ENCODE measurements at regions not wholly inside any gene's neighbourhood (a gene's known extent, or its start where the extent isn't known, plus 50 kb on each side); places are given as distances from the start of the nearest gene placed in this dataset.

DNA sequence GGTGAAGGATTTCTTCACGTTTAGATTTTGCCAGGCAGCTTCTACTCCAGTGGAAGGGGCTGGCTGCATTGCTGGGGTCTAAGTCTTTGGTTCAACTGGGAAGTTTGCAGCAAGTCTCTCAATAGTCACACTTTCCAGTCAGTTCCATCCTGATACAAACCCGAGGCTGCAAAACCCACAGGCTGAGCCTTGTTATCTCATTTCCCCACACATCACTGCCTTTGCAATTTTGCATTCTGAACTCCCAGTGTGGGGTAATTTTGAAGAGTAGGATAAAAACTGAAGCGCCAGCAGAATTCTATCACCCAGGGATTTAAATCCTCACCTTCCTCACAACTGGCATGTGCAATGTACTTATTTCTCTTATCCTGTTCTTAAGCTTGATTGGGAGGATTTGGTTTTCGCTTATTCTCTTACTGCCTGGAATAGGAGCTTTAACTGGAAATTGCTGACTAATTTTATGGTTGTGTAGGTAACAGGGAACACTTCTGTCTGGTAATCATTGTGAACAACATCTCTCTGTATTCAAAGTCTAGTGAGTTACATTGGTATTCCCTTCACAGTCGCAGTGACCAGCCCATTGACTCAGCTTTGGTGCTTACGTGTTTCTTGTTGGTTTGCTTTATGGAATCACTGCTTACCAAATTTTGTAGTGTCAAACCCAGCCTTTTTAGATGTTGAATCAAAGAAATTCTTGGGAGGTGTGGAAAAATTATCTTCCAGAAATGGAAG lies 142.0 kb upstream of the TOPAZ1 start:
- no peak for DNase-seq

GRCh38 chr3:44100298-44100695 lies 141.4 kb upstream of the TOPAZ1 start:
- DNase-seq = no peak

DNA sequence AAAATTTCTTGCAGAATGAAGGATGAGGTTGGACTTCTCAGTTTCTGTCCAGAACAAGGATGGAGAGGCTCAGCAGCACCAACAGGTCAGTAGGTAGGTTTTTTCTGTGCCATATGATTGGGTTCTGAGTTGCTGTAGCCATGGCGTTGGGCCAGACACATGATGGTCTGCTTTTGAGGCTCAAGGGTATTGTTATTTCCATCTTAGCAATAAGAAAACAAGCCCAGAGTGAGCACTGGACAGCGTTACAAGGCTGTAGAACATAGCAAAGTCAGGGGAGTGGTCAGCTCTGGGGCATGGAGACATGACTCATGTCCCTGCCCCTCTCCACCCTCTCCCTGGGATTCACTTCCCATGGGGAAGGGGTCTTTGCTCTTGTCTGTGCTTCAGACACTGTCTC lies 137.6 kb upstream of the TOPAZ1 start:
- no peak for DNase-seq

- no peak for DNase-seq
Observed at GRCh38 chr3:44104668-44105321, 136.9 kb upstream of the TOPAZ1 start.

- DNase-seq = no peak
Observed at GRCh38 chr3:44105571-44105970, 136.1 kb upstream of the TOPAZ1 start.

DNA sequence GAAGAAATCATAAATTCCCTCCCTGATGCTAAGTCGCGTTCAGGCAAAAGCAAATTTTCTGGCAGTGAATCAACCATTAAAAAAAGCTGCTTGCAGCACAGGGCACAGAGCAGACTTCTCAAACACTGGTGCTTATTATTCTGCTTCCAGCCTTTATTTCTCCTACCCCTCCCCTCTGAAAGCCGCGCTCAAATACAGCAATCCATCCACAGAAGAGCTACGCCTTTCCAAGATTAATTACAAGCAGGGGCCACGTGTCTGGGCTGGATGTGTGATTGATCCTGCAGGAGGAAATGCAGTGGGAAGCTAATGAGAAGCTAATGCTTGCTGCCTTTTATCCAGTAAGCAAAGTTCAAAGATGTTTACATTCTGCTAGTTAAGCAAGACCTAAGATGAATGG lies 134.9 kb upstream of the TOPAZ1 start:
- no peak for DNase-seq

- no peak for DNase-seq
Observed at GRCh38 chr3:44108481-44108880, 133.2 kb upstream of the TOPAZ1 start.

- DNase-seq = no peak
Observed at GRCh38 chr3:44109771-44110361, 131.8 kb upstream of the TOPAZ1 start.

- no peak for DNase-seq
Observed at GRCh38 chr3:44110648-44111047, 131.0 kb upstream of the TOPAZ1 start.

DNA sequence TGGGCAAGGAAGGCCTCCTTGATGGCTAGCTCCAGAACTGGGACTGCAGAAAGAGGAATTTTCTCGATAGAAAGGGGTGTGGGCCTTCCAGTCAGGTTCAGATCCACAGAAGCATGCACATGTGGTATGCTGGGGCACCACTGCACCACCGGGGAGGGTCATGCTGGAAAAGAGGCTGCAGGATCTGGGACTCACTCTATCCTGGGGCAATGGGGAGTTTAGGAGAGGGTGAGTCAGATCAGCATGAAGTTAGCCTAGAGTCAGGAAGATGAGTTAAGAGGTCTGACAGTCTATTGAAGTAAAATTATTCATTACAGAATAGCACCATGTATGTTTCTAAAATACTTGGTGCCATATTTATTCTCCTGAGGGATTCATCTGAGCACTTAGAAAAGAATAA lies 130.2 kb upstream of the TOPAZ1 start:
- no peak for DNase-seq

DNA sequence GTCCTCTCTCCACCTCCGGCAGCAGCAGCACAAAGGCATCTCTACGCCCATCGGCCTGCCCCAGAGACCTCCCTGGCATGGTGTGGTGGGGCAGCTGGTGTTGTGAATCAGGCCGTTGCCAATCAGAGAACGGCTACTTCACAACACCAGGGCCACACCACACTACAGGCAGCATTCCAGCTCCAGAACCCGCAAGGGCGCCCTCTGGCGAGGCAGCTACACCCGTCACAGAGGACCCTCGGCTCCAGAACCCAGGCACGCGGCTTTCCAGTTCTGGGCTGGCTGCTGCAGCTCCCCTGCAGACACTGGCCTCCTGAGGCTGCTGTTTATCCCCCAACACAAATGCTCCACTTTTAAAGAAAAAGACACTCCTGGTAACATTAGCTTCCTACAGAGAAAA lies 127.5 kb upstream of the TOPAZ1 start:
- DNase-seq = no peak

- no peak for DNase-seq
Observed at GRCh38 chr3:44117239-44117638, 124.4 kb upstream of the TOPAZ1 start.

GRCh38 chr3:44117736-44118135 lies 124.0 kb upstream of the TOPAZ1 start:
- no peak for DNase-seq

DNA sequence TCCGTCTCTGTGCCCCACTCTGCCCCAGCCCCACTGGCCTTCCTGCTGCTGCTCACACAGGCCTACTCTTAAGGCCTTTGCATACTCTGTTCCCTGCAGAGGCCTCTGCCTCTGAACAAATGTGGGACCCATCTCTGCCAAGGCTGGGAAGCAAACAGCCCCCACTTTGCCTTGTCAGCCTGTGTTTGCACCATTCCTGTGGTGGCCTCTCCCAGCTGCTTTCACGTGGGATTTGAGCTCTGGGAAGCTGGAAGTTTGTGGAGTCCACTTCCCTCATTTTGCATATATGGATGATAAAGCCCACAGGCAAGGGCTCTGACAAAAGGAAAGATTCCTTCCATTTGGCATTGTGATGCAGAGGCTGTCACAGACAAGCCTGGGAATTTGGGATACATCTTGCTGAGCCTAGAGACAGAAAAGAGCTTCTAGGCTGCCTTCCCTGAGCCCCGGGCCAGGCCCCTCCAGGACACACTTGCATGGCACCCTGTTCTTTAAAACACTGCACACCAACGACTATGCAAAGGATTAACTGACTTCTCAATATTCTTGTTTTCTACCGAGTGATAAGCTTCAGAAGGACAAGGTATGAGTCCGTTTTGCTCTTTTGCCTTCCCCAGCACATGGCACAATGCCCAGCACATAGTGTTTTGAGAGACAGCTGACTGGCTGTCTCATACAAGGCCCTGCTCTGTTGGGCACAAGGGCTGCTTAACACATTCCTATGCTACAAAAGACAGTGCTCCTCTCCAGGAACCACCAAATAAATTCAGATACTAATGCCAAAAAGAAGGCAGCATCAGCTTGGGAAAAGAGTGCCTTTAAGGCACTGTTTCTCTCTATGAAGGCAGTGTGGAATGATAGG lies 120.7 kb upstream of the TOPAZ1 start:
- no peak for DNase-seq

GRCh38 chr3:44125246-44125645 lies 116.4 kb upstream of the TOPAZ1 start:
- DNase-seq = no peak

DNA sequence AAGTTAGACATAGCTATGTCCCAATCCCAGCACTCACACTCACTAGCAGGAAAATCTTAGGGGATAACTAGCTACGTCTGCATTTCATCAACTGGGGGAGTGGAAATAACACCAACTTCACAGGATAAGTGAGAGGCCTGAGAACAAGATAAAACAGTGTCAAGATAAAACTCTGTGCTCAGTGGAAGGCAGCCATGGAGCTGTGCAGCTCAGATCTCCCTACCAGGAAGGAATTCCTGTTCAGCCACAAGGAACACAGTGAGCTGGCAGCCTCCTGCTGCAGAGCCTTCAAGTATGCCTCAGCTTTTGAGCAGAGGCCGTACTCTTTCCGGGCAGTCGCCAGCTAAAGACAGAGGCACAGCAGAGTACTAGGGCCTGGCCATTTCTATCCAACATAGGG lies 115.8 kb upstream of the TOPAZ1 start:
- DNase-seq = no peak

- no peak for DNase-seq
Observed at GRCh38 chr3:44128057-44128775, 113.5 kb upstream of the TOPAZ1 start.

- DNase-seq = no peak
Observed at GRCh38 chr3:44130249-44130648, 111.4 kb upstream of the TOPAZ1 start.

DNA sequence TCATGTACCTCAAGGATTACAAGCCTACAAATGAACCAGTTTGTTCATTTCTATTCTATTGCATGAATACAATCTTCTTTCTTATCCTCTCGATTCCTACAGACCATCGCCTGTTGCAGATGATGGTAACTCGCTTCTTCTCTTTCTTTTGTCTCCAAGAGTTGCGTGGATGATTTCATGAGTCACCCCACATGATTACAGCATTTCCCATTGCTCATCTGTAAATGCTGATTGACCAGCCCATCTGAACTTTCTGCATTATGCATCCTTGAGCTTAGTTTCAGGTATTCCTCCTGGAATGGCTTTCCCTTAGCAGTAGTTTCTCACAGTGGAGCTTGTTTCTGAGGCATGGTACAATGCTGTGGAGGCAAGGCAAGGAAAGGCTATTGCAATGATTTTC lies 109.6 kb upstream of the TOPAZ1 start:
- DNase-seq = no peak

DNA sequence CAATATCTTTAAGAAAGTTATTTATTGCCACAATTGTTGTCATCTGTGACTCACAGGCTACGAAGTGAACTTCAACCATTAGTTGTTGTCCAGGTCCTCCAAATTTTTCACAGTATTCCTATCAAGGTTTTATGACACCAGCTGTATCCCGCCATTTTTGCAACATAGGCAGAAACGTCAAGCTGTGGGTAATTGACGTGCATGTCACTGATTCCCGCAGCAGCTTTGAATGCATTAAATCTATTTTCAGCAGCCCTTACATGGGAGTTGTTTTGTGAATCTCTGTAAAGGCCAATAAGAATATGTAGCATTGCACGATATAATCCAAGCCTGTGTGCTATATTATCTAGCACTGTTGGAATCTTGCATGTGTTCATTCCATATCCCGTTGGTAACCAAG lies 109.1 kb upstream of the TOPAZ1 start:
- no peak for DNase-seq

- no peak for DNase-seq
Observed at GRCh38 chr3:44136421-44136820, 105.3 kb upstream of the TOPAZ1 start.

DNA sequence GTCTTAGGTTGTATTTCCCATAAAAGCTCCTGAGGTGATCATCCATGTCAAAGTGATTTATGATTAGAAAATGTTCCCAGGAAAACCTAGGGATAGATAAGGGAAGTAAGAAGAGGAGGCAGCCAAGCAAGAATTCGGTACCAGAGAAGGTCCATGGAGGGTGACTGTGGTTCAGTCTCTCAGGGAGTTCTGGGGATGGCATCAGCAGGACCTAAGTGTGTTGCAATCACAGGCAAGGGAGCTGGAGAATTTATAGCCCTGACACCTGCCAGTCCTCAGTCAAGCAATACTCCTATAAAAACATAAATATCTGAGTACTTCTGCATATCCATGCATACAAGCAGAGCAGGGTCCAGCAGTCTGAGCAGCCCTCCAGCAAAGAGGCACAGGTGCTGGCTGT lies 95.6 kb upstream of the TOPAZ1 start:
- no peak for DNase-seq

All from left hindlimb (tissue), 1 donor.